IMR-90 (cell line): ENCODE measurements at regions not wholly inside any gene's neighbourhood (a gene's known extent, or its start where the extent isn't known, plus 50 kb on each side); places are given as distances from the start of the nearest gene placed in this dataset.

ENCODE experiments used
- ATAC-seq: fragments of 200-7000 bp; cut with Tn5 transposase; 2 replicates; pipeline ENCODE4 v1.9.1; 2020; ENCODE audit warnings: low read depth, mild to moderate bottlenecking, moderate library complexity
- BruUV-seq: library from RNA; stranded (reverse); fragments of 400-500 nt; replicated peaks from 2 replicates; lab custom pipeline; 2021; lab: Mats Ljungman, UMichigan
- CTCF ChIA-PET: fragments of 300-600 bp; formaldehyde crosslinking; extraction: SDS; loops from one replicate; lab custom pipeline; 2021; ENCODE audit warnings: antibody characterized with exemption; lab: Yijun Ruan, JAX
- POLR2A ChIA-PET: fragments of 300-600 bp; sonication (Branson Sonifier 250); formaldehyde crosslinking; loops from one replicate; lab custom pipeline; 2022; ENCODE audit warnings: antibody characterized with exemption; ENCODE audit not compliant: unreplicated experiment; lab: Charles Lee
- DNase-seq: peaks from one replicate; pipeline ENCODE4 v3.0.0; 2013
- H2AFZ ChIP-seq: replicated peaks from 2 replicates; pipeline ENCODE3; 2013; ENCODE audit warnings: low read length, mild to moderate bottlenecking; ENCODE audit not compliant: poor library complexity
- H2AK5ac ChIP-seq: 2 replicates; pipeline ENCODE4 v1.6.1; 2013; ENCODE audit warnings: low read depth, low read length, inconsistent platforms
- H2AK9ac ChIP-seq: replicated peaks from 2 replicates; pipeline ENCODE3; 2013; ENCODE audit warnings: mild to moderate bottlenecking, low read depth, low read length, moderate library complexity; ENCODE audit not compliant: poor library complexity
- H2BK120ac ChIP-seq: 2 replicates; pipeline ENCODE4 v1.6.1; 2013; ENCODE audit warnings: low read depth, low read length, inconsistent platforms
- H2BK15ac ChIP-seq: 3 replicates; pipeline ENCODE4 v1.6.1; 2013; ENCODE audit warnings: low read depth, low read length, inconsistent platforms
- H2BK20ac ChIP-seq: 2 replicates; pipeline ENCODE4 v1.6.1; 2013; ENCODE audit warnings: low read depth, mild to moderate bottlenecking, inconsistent platforms, low read length, moderate library complexity
- H2BK5ac ChIP-seq: 2 replicates; pipeline ENCODE4 v1.6.1; 2013; ENCODE audit warnings: mild to moderate bottlenecking, low read depth, low read length, inconsistent platforms; ENCODE audit not compliant: poor library complexity, severe bottlenecking
- H3K14ac ChIP-seq: replicated peaks from 2 replicates; pipeline ENCODE4 v1.6.1; 2013; ENCODE audit warnings: low read depth, low read length, inconsistent platforms
- H3K18ac ChIP-seq: 2 replicates; pipeline ENCODE4 v1.6.1; 2013; ENCODE audit warnings: low read depth, low read length, control low read depth
- H3K23ac ChIP-seq: 2 replicates; pipeline ENCODE4 v1.6.1; 2013; ENCODE audit warnings: low read depth, low read length, inconsistent platforms
- H3K27ac ChIP-seq: 2 replicates; pipeline ENCODE4 v1.5.1; 2013; ENCODE audit warnings: mild to moderate bottlenecking, control low read depth, low read length; ENCODE audit not compliant: insufficient read depth
- H3K27me3 ChIP-seq: 2 replicates; pipeline ENCODE4 v1.6.1; 2013; ENCODE audit warnings: low read length; ENCODE audit not compliant: control insufficient read depth, insufficient read depth
- H3K36me3 ChIP-seq: 2 replicates; pipeline ENCODE4 v1.6.1; 2013; ENCODE audit warnings: low read length, mixed read lengths; ENCODE audit not compliant: control insufficient read depth, insufficient read depth
- H3K4ac ChIP-seq: 2 replicates; pipeline ENCODE4 v1.6.1; 2013; ENCODE audit warnings: low read depth, low read length, inconsistent platforms
- H3K4me1 ChIP-seq: 2 replicates; pipeline ENCODE4 v1.6.1; 2013; ENCODE audit warnings: low read length, mixed read lengths; ENCODE audit not compliant: control insufficient read depth, insufficient read depth
- H3K4me2 ChIP-seq: 2 replicates; pipeline ENCODE4 v1.6.1; 2013; ENCODE audit warnings: low read depth, mild to moderate bottlenecking, control low read depth, low read length, moderate library complexity
- H3K4me3 ChIP-seq: 2 replicates; pipeline ENCODE4 v1.5.1; 2013; ENCODE audit warnings: low read depth, mild to moderate bottlenecking, control low read depth, low read length, moderate library complexity; ENCODE audit not compliant: insufficient read depth
- H3K56ac ChIP-seq: 2 replicates; pipeline ENCODE4 v1.6.1; 2013; ENCODE audit warnings: low read length, inconsistent platforms; ENCODE audit not compliant: insufficient read depth; ENCODE audit errors: extremely low read depth
- H3K79me1 ChIP-seq, 2 experiments: 2 replicates each; pipeline ENCODE4 v1.6.1; 2013; ENCODE audit warnings: low read length in 2 of 2, inconsistent platforms in 1 of 2, low read depth in 1 of 2
- H3K9ac ChIP-seq: 2 replicates; pipeline ENCODE4 v1.6.1; 2013; ENCODE audit warnings: low read depth, low read length, control low read depth
- H3K9me1 ChIP-seq: 2 replicates; pipeline ENCODE4 v1.6.1; 2013; ENCODE audit warnings: low read length, inconsistent platforms; ENCODE audit not compliant: insufficient read depth
- H3K9me3 ChIP-seq: 2 replicates; pipeline ENCODE4 v1.6.1; 2013; ENCODE audit warnings: low read length; ENCODE audit not compliant: control insufficient read depth, insufficient read depth
- H4K20me1 ChIP-seq: 2 replicates; pipeline ENCODE4 v1.6.1; 2013; ENCODE audit warnings: low read length, inconsistent platforms; ENCODE audit not compliant: insufficient read depth
- H4K5ac ChIP-seq: 2 replicates; pipeline ENCODE4 v1.6.1; 2013; ENCODE audit warnings: mild to moderate bottlenecking, low read depth, low read length, control low read depth
- H4K8ac ChIP-seq, 2 experiments: 2 replicates each; pipeline ENCODE4 v1.6.1; 2013; ENCODE audit warnings: low read depth in 2 of 2, low read length in 2 of 2, control low read depth in 1 of 2, inconsistent platforms in 1 of 2
- H4K91ac ChIP-seq: 2 replicates; pipeline ENCODE4 v1.6.1; 2013; ENCODE audit warnings: low read depth, low read length, inconsistent platforms; ENCODE audit not compliant: insufficient read depth
- CHD1 ChIP-seq: IDR thresholded peaks from 2 replicates; pipeline ENCODE4 v1.6.1; 2012; ENCODE audit warnings: low read depth, low read length, improper control_type of control experiment
- FOS ChIP-seq: fragments of 150-350 bp; IDR thresholded peaks from 2 replicates; pipeline ENCODE4 v1.6.1; 2016; ENCODE audit warnings: low read depth, low read length
- MAFK ChIP-seq: IDR thresholded peaks from 2 replicates; pipeline ENCODE4 v1.6.1; 2012; ENCODE audit warnings: low read depth, low read length, improper control_type of control experiment
- MXI1 ChIP-seq: IDR thresholded peaks from 2 replicates; pipeline ENCODE4 v1.6.1; 2012; ENCODE audit warnings: low read depth, mild to moderate bottlenecking, low read length, moderate library complexity, borderline replicate concordance
- NFE2L2 ChIP-seq: fragments of 150-350 bp; IDR thresholded peaks from 2 replicates; pipeline ENCODE4 v1.6.1; 2016; ENCODE audit warnings: low read depth, mild to moderate bottlenecking, low read length
- POLR2A ChIP-seq: IDR thresholded peaks from 2 replicates; pipeline ENCODE4 v1.6.1; 2012; ENCODE audit warnings: mild to moderate bottlenecking, low read depth, low read length
- RCOR1 ChIP-seq: IDR thresholded peaks from 2 replicates; pipeline ENCODE4 v1.6.1; 2012; ENCODE audit warnings: mild to moderate bottlenecking, low read length, improper control_type of control experiment; ENCODE audit not compliant: insufficient replicate concordance
- WGBS, 2 experiments: methylation state at CpG; one replicate each; pipeline versions ENCODE4 v1.1.5 to v1.1.7; 2013; ENCODE audit warnings: missing lambda C conversion rate in 2 of 2; ENCODE audit not compliant: insufficient read length in 1 of 2; ENCODE audit errors: extremely low coverage in 2 of 2; 5-methylcytosine and 5-hydroxymethylcytosine counted together
- dilution Hi-C: fragments of 300-500 bp; cut with HindIII; formaldehyde crosslinking; loops from one replicate; pipeline ENCODE4 v1.14.3; 2018; ENCODE audit warnings: low sequenced_read_pairs; ENCODE audit not compliant: unreplicated experiment
- in situ Hi-C: fragments of 300-500 bp; cut with MboI; formaldehyde crosslinking; loops from 3 replicates; pipeline ENCODE4 v1.14.3; 2019; ENCODE audit warnings: low sequenced_read_pairs, inconsistent platforms, mixed read lengths
- intact Hi-C: fragments of 100-400 bp; cut with micrococcal nuclease; formaldehyde crosslinking; loops from 2 replicates; pipeline ENCODE4 v1.10.0; 2022

DNA sequence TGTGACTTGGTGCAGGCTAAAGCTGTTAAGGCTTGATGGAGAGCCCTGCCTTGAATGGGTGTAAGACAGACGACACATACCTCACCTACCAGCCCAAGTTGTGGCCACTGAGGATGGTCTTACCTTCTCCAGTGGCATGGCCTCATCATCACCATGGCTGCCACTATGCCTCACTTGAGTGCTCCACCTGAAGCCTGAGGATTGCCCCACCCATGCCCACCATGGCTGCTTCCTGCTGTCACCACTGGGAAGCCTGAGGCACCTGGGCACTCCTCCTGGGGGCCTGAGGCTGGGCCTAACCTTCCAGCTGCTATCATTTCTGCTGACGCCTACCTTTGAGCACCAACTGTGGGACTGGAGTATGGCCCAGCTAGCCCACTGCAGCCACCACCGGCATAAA is 1605.7 kb upstream of the FLRT2 start:
- no TSS peak for BruUV-seq
- Histone ChIP-seq H2AFZ (no peak overlapping the region), H4K20me1 (no peaks in the 10 kb centered on the region), H3K23ac (no peak overlapping the region), H2AK9ac (no peak overlapping the region), H4K5ac (no peak overlapping the region), H3K4ac (no peak overlapping the region), H3K27ac (no peak overlapping the region), H3K4me2 (no peak overlapping the region), H4K91ac (no peak overlapping the region), H3K56ac (no peak overlapping the region), H3K9me1 (no peaks in the 10 kb centered on the region), H2AK5ac (no peak overlapping the region), H2BK15ac (no peak overlapping the region), H3K79me1 (no peaks in the 10 kb centered on the region), H4K8ac (no peak overlapping the region), H2BK20ac (no peak overlapping the region), H2BK120ac (no peak overlapping the region), H3K14ac (no peak overlapping the region), H3K4me1 (no peaks in the 10 kb centered on the region), H2BK5ac (no peak overlapping the region), H3K9me3 (no peaks in the 10 kb centered on the region), H3K4me3 (no peak overlapping the region), H3K18ac (no peak overlapping the region), H3K36me3 (no peaks in the 10 kb centered on the region), H3K27me3 (no peaks in the 10 kb centered on the region), H3K9ac (no peak overlapping the region)
- TF ChIP-seq FOS (no peak), POLR2A (no peak), RCOR1 (no peak), MXI1 (no peak), MAFK (no peak), CHD1 (no peak), NFE2L2 (no peak)
- intact Hi-C loops: no loop called here
- no peak for ATAC-seq
- dilution Hi-C loops: no loop called here
- no CpG with 5 or more reads among the region's 3 CpGs for WGBS, 2 experiments
- ChIA-PET POLR2A (no interaction called here), CTCF (no interaction called here)
- DNase-seq: no peak
- in situ Hi-C loops: no loop called here
